ENCODE measurements at regions not wholly inside any gene's neighbourhood (a gene's known extent, or its start where the extent isn't known, plus 50 kb on each side); places are given as distances from the start of the nearest gene placed in this dataset.
"Not testable (repeated sequence)": the region's sequence is repeated elsewhere in the genome, so short reads cannot be mapped to it uniquely, and the experiment has no call there.

GRCh38 chr20:47860049-47860830 is 75.0 kb upstream of the SULF2 start:
- Histone ChIP-seq H3K27me3 (ENCODE audit: insufficient read depth, low read length) (no peaks in the 10 kb centered on the region), H3K4me3 (ENCODE audit: low read length) (no peak overlapping the region), H3K4me1 (ENCODE audit: insufficient read depth, low read length) (no peaks in the 10 kb centered on the region), H3K9me3 (ENCODE audit: low read depth, low read length) (no peaks in the 10 kb centered on the region)

GRCh38 chr20:47859278-47859677 is 74.0 kb upstream of the SULF2 start:
- no peak overlapping the region for H3K4me3 ChIP-seq (ENCODE audit: low read length)
- no peaks in the 10 kb centered on the region for H3K27me3 ChIP-seq (ENCODE audit: insufficient read depth, low read length)
- no peaks in the 10 kb centered on the region for H3K9me3 ChIP-seq (ENCODE audit: low read depth, low read length)
- H3K4me1 ChIP-seq (ENCODE audit: insufficient read depth, low read length), result no peaks in the 10 kb centered on the region

- H3K9me3 ChIP-seq (ENCODE audit: low read depth, low read length), result no peaks in the 10 kb centered on the region
- no peaks in the 10 kb centered on the region for H3K27me3 ChIP-seq (ENCODE audit: insufficient read depth, low read length)
- H3K4me3 ChIP-seq (ENCODE audit: low read length), result no peak overlapping the region
- H3K4me1 ChIP-seq (ENCODE audit: insufficient read depth, low read length), result no peaks in the 10 kb centered on the region
Observed at GRCh38 chr20:47857569-47858464, 72.5 kb upstream of the SULF2 start.

- Histone ChIP-seq H3K9me3 (ENCODE audit: low read depth, low read length) (no peaks in the 10 kb centered on the region), H3K27me3 (ENCODE audit: insufficient read depth, low read length) (no peaks in the 10 kb centered on the region), H3K4me1 (ENCODE audit: insufficient read depth, low read length) (no peaks in the 10 kb centered on the region), H3K4me3 (ENCODE audit: low read length) (no peak overlapping the region)
Observed at GRCh38 chr20:47857187-47857568, 71.9 kb upstream of the SULF2 start.

GRCh38 chr20:47855799-47856198 is 70.5 kb upstream of the SULF2 start:
- H3K27me3 ChIP-seq (ENCODE audit: insufficient read depth, low read length), result no peaks in the 10 kb centered on the region
- no peaks in the 10 kb centered on the region for H3K4me1 ChIP-seq (ENCODE audit: insufficient read depth, low read length)
- H3K9me3 ChIP-seq (ENCODE audit: low read depth, low read length), result no peaks in the 10 kb centered on the region
- no peak overlapping the region for H3K4me3 ChIP-seq (ENCODE audit: low read length)

GRCh38 chr20:47854687-47855212 is 69.5 kb upstream of the SULF2 start:
- H3K4me3 ChIP-seq (ENCODE audit: low read length), result no peak overlapping the region
- H3K9me3 ChIP-seq (ENCODE audit: low read depth, low read length), result no peaks in the 10 kb centered on the region
- no peaks in the 10 kb centered on the region for H3K4me1 ChIP-seq (ENCODE audit: insufficient read depth, low read length)
- H3K27me3 ChIP-seq (ENCODE audit: insufficient read depth, low read length), result no peaks in the 10 kb centered on the region

- H3K27me3 ChIP-seq (ENCODE audit: insufficient read depth, low read length), result no peaks in the 10 kb centered on the region
- no peaks in the 10 kb centered on the region for H3K9me3 ChIP-seq (ENCODE audit: low read depth, low read length)
- H3K4me1 ChIP-seq (ENCODE audit: insufficient read depth, low read length), result no peaks in the 10 kb centered on the region
- H3K4me3 ChIP-seq (ENCODE audit: low read length), result no peak overlapping the region
Observed at GRCh38 chr20:47851774-47852173, 66.5 kb upstream of the SULF2 start.

- H3K4me1 ChIP-seq (ENCODE audit: insufficient read depth, low read length), result no peaks in the 10 kb centered on the region
- no peak overlapping the region for H3K4me3 ChIP-seq (ENCODE audit: low read length)
- H3K9me3 ChIP-seq (ENCODE audit: low read depth, low read length), result no peaks in the 10 kb centered on the region
- no peaks in the 10 kb centered on the region for H3K27me3 ChIP-seq (ENCODE audit: insufficient read depth, low read length)
Observed at GRCh38 chr20:47850146-47850545, 64.9 kb upstream of the SULF2 start.

- no peaks in the 10 kb centered on the region for H3K27me3 ChIP-seq (ENCODE audit: insufficient read depth, low read length)
Observed at GRCh38 chr20:47849596-47849995, 64.3 kb upstream of the SULF2 start.

GRCh38 chr20:47849006-47849405 is 63.7 kb upstream of the SULF2 start:
- Histone ChIP-seq H3K9me3 (ENCODE audit: low read depth, low read length) (no peaks in the 10 kb centered on the region), H3K27me3 (ENCODE audit: insufficient read depth, low read length) (no peaks in the 10 kb centered on the region)

More at GRCh38 chr20:47849596-47849995, 64.3 kb upstream of the SULF2 start:
- Histone ChIP-seq H3K4me3 (ENCODE audit: low read length) (no peak overlapping the region), H3K9me3 (ENCODE audit: low read depth, low read length) (no peaks in the 10 kb centered on the region), H3K4me1 (ENCODE audit: insufficient read depth, low read length) (no peaks in the 10 kb centered on the region)

GRCh38 chr20:47848534-47848933 is 63.3 kb upstream of the SULF2 start:
- not testable (repeated sequence) for H3K9me3 ChIP-seq (ENCODE audit: low read depth, low read length); H3K27me3 ChIP-seq (ENCODE audit: insufficient read depth, low read length); H3K4me3 ChIP-seq (ENCODE audit: low read length); H3K4me1 ChIP-seq (ENCODE audit: insufficient read depth, low read length)

More at GRCh38 chr20:47849006-47849405, 63.7 kb upstream of the SULF2 start:
- H3K4me3 ChIP-seq (ENCODE audit: low read length), result no peak overlapping the region
- H3K4me1 ChIP-seq (ENCODE audit: insufficient read depth, low read length), result no peaks in the 10 kb centered on the region

- Histone ChIP-seq H3K27me3 (ENCODE audit: insufficient read depth, low read length) (no peaks in the 10 kb centered on the region), H3K9me3 (ENCODE audit: low read depth, low read length) (no peaks in the 10 kb centered on the region), H3K4me1 (ENCODE audit: insufficient read depth, low read length) (no peaks in the 10 kb centered on the region), H3K4me3 (ENCODE audit: low read length) (no peak overlapping the region)
Observed at GRCh38 chr20:47847884-47848485, 62.7 kb upstream of the SULF2 start.

- H3K9me3 ChIP-seq (ENCODE audit: low read depth, low read length); H3K4me3 ChIP-seq (ENCODE audit: low read length): not testable (repeated sequence)
Observed at GRCh38 chr20:47847220-47847619, 61.9 kb upstream of the SULF2 start.

GRCh38 chr20:47846651-47847050 is 61.4 kb upstream of the SULF2 start:
- H3K4me1 ChIP-seq (ENCODE audit: insufficient read depth, low read length); H3K27me3 ChIP-seq (ENCODE audit: insufficient read depth, low read length); H3K4me3 ChIP-seq (ENCODE audit: low read length); H3K9me3 ChIP-seq (ENCODE audit: low read depth, low read length): not testable (repeated sequence)

More at GRCh38 chr20:47847220-47847619, 61.9 kb upstream of the SULF2 start:
- not testable (repeated sequence) for H3K4me1 ChIP-seq (ENCODE audit: insufficient read depth, low read length); H3K27me3 ChIP-seq (ENCODE audit: insufficient read depth, low read length)

- H3K4me3 ChIP-seq (ENCODE audit: low read length); H3K9me3 ChIP-seq (ENCODE audit: low read depth, low read length); H3K4me1 ChIP-seq (ENCODE audit: insufficient read depth, low read length); H3K27me3 ChIP-seq (ENCODE audit: insufficient read depth, low read length): not testable (repeated sequence)
Observed at GRCh38 chr20:47845382-47845977, 60.2 kb upstream of the SULF2 start.
